ENCODE measurements at regions not wholly inside any gene's neighbourhood (a gene's known extent, or its start where the extent isn't known, plus 50 kb on each side); places are given as distances from the start of the nearest gene placed in this dataset.

DNA sequence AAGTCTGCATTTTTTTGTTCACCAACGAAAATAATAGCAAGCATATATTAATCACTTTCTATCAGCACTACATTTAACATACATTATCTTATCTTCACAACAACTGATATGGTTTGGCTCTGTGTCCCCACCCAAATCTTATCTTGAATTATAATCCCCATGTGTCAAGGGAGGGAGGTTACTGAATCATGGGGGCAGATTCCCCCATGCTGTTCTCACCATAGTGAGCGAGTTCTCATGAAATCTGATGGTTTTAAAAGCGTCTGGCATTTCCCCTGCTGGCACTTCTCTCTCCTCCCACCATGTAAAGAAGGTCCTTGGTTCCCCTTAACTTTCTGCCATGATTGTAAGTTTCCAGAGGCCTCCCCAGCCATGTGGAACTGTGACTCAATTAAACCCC is 235.7 kb upstream of the RXFP2 start:
- no peak overlapping the region for H3K4me3 ChIP-seq (ENCODE audit: low read depth, low read length)
- DNase-seq (ENCODE audit: low read depth), result no peak
- TF ChIP-seq, protein P1, sequence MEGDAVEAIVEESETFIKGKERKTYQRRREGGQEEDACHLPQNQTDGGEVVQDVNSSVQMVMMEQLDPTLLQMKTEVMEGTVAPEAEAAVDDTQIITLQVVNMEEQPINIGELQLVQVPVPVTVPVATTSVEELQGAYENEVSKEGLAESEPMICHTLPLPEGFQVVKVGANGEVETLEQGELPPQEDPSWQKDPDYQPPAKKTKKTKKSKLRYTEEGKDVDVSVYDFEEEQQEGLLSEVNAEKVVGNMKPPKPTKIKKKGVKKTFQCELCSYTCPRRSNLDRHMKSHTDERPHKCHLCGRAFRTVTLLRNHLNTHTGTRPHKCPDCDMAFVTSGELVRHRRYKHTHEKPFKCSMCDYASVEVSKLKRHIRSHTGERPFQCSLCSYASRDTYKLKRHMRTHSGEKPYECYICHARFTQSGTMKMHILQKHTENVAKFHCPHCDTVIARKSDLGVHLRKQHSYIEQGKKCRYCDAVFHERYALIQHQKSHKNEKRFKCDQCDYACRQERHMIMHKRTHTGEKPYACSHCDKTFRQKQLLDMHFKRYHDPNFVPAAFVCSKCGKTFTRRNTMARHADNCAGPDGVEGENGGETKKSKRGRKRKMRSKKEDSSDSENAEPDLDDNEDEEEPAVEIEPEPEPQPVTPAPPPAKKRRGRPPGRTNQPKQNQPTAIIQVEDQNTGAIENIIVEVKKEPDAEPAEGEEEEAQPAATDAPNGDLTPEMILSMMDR (IDR thresholded peaks at IDR 0.05; ENCODE audit: insufficient read depth, low read depth, low read length, missing control alignments), result no peak

- DNase-seq (ENCODE audit: low read depth), result no peak
- no peak overlapping the region for H3K4me3 ChIP-seq (ENCODE audit: low read depth, low read length)
- TF ChIP-seq, protein P1 (IDR thresholded peaks at IDR 0.05; ENCODE audit: insufficient read depth, low read depth, low read length, missing control alignments), result no peak
These were observed 234.4 kb upstream of the RXFP2 start for GRCh38 chr13:31504918-31505317.

GRCh38 chr13:31512331-31512730 is 227.0 kb upstream of the RXFP2 start:
- H3K4me3 ChIP-seq (ENCODE audit: low read depth, low read length), result no peak overlapping the region
- TF ChIP-seq, protein P1 (IDR thresholded peaks at IDR 0.05; ENCODE audit: insufficient read depth, low read depth, low read length, missing control alignments), result no peak
- DNase-seq (ENCODE audit: low read depth), result no peak

GRCh38 chr13:31514932-31515331 is 224.4 kb upstream of the RXFP2 start:
- DNase-seq (ENCODE audit: low read depth), result no peak
- TF ChIP-seq, protein P1 (IDR thresholded peaks at IDR 0.05; ENCODE audit: insufficient read depth, low read depth, low read length, missing control alignments), result no peak
- H3K4me3 ChIP-seq (ENCODE audit: low read depth, low read length), result no peak overlapping the region

DNA sequence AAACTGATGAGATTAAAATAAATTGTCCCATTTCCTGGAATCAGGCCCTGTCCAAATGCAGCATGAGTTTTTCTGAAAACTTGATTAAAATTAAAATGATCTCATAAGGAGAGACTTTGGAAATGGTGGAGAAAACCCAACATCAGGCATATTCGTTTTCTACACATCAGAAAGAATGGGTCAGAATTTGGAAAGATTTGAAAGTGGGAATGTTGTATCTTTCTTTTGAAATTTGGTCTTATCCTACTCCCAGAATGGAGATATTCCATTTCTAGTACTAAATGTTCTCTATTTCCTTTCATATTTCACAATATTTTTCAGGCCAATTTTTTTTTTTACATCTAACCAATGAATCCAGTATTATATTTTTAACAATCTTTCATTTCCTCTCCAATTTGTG is 223.9 kb upstream of the RXFP2 start:
- DNase-seq (ENCODE audit: low read depth), result no peak
- TF ChIP-seq, protein P1 (IDR thresholded peaks at IDR 0.05; ENCODE audit: insufficient read depth, low read depth, low read length, missing control alignments), result no peak
- no peak overlapping the region for H3K4me3 ChIP-seq (ENCODE audit: low read depth, low read length)

GRCh38 chr13:31517599-31517998 is 221.7 kb upstream of the RXFP2 start:
- H3K4me3 ChIP-seq (ENCODE audit: low read depth, low read length), result no peak overlapping the region
- no peak for DNase-seq (ENCODE audit: low read depth)
- TF ChIP-seq, protein P1 (IDR thresholded peaks at IDR 0.05; ENCODE audit: insufficient read depth, low read depth, low read length, missing control alignments), result no peak

DNA sequence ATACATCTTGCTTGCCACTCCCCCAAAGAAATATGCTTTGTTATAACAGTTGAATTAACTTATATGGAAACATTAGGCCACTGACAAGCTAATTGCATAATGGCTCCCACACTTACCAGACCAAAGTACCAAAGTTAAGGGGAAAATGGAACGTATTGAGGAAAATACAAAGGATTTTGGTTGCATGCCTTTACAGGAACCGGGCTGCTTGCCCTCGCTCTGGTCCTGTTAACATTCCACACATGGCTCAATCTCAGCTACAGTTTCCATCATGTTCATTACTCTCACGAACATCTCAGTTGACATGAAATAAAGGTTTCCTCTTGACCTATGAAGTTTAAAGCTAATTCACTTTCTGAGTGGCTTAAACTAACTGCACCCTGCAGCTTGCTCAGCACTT is 220.7 kb upstream of the RXFP2 start:
- no peak overlapping the region for H3K4me3 ChIP-seq (ENCODE audit: low read depth, low read length)
- no peak for DNase-seq (ENCODE audit: low read depth)
- TF ChIP-seq, protein P1 (IDR thresholded peaks at IDR 0.05; ENCODE audit: insufficient read depth, low read depth, low read length, missing control alignments), result no peak

Measured in GM12865 (cell line).